Natural killer cell (primary cell): ENCODE measurements at regions not wholly inside any gene's neighbourhood (a gene's known extent, or its start where the extent isn't known, plus 50 kb on each side); places are given as distances from the start of the nearest gene placed in this dataset.

Experiments used
- ATAC-seq, 3 donors: fragments of 150-1000 bp in 2 of 3; fragments of 200-7000 bp in 1 of 3; cut with Tn5 transposase; 1 replicate in 1 of 3; 2 replicates in 2 of 3; pipeline ENCODE4 v1.10.0; 2021; ENCODE audit warnings: mild to moderate bottlenecking in 2 of 3, moderate library complexity in 2 of 3
- DNase-seq, 2 donors: peaks; one replicate each; pipeline versions ENCODE4 v3.0.0 to v3.0.0-alpha.2; 2013 to 2021; ENCODE audit warnings: mixed read lengths in 1 of 2
- H3K27ac ChIP-seq: one replicate; pipeline ENCODE4 v1.5.1; 2013; ENCODE audit warnings: mild to moderate bottlenecking, low read length
- H3K27me3 ChIP-seq: one replicate; pipeline ENCODE4 v1.6.1; 2013; ENCODE audit warnings: low read length; ENCODE audit not compliant: control insufficient read depth, insufficient read depth
- H3K36me3 ChIP-seq: one replicate; pipeline ENCODE4 v1.6.1; 2013; ENCODE audit warnings: low read length; ENCODE audit not compliant: control insufficient read depth, insufficient read depth
- H3K4me1 ChIP-seq: one replicate; pipeline ENCODE4 v1.6.1; 2013; ENCODE audit warnings: low read length; ENCODE audit not compliant: control insufficient read depth, insufficient read depth
- H3K4me3 ChIP-seq: one replicate; pipeline ENCODE4 v1.5.1; 2013; ENCODE audit warnings: low read length
- H3K9me3 ChIP-seq: one replicate; pipeline ENCODE4 v1.6.1; 2013; ENCODE audit warnings: low read length; ENCODE audit not compliant: control insufficient read depth, insufficient read depth
- H3K27ac Mint-ChIP-seq, 2 donors: one replicate each; pipeline ENCODE4 v1.8.0; 2022; ENCODE audit warnings: mild to moderate bottlenecking in 2 of 2, mixed read lengths in 2 of 2, moderate library complexity in 1 of 2
- H3K27me3 Mint-ChIP-seq, 2 donors: one replicate each; pipeline ENCODE4 v1.8.0; 2022; ENCODE audit warnings: low read depth in 2 of 2, mixed read lengths in 2 of 2
- H3K36me3 Mint-ChIP-seq: one replicate; pipeline ENCODE4 v1.8.0; 2022; ENCODE audit warnings: mixed read lengths
- H3K4me1 Mint-ChIP-seq, 2 donors: one replicate each; pipeline ENCODE4 v1.8.0; 2022; ENCODE audit warnings: mixed read lengths in 2 of 2
- H3K4me3 Mint-ChIP-seq: one replicate; pipeline ENCODE4 v1.8.0; 2022; ENCODE audit warnings: mild to moderate bottlenecking, moderate library complexity, mixed read lengths
- H3K9me3 Mint-ChIP-seq, 2 donors: one replicate each; pipeline ENCODE4 v1.8.0; 2022; ENCODE audit warnings: mixed read lengths in 2 of 2
- CTCF ChIP-seq: fragments of 200-600 bp; IDR thresholded peaks from one replicate; pipeline ENCODE4 v1.8.0; 2022; ENCODE audit warnings: antibody characterized with exemption
- WGBS: methylation state at CpG from one replicate; pipeline ENCODE4 v1.1.7; 2013; ENCODE audit warnings: missing lambda C conversion rate; ENCODE audit not compliant: insufficient coverage; 5-methylcytosine and 5-hydroxymethylcytosine counted together
- intact Hi-C: fragments of 100-400 bp; cut with micrococcal nuclease; formaldehyde crosslinking; loops from one replicate; pipeline ENCODE4 v1.14.2; 2022

DNA sequence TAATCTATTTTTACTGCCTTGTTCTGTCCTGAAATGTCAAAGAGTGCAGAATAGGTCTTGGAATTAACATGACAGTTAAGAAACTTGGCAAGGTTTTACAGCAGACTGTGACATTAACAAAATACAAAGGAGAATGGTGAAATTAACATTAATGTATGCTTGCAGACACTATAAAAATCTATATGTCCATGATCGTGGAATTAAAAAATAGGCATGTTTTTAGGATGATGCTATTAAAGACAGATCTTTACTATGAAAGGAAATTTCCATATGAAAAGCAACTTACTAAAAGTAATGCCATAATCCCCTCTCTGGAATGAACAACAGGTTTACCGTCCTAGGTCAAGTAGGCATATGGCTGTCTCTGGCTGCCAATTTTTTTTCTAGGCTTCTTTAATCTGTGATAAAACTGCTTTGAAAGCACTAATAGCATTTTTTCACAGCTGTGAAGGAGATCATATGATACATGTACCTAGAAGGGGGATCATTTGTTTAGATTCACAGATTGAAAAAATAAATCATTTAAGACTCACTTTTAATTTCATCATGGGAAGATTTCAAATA is 291.5 kb downstream of the ZNF536 start:
- DNase-seq (no peak), ATAC-seq (no peak)
- H3K4me1 Mint-ChIP-seq = no peaks in the 10 kb centered on the region
- Histone ChIP-seq H3K27ac (no peak overlapping the region), H3K27me3 (no peaks in the 10 kb centered on the region), H3K4me1 (no peaks in the 10 kb centered on the region), H3K4me3 (no peak overlapping the region), H3K36me3 (no peaks in the 10 kb centered on the region), H3K9me3 (no peaks in the 10 kb centered on the region)
- intact Hi-C loops = no loop called here
- WGBS = 100% methylated on average over 1 of the region's 2 CpGs
- H3K4me3 Mint-ChIP-seq = no peak overlapping the region
- TF ChIP-seq CTCF = no peak
- H3K9me3 Mint-ChIP-seq = no peaks in the 10 kb centered on the region
- H3K27ac Mint-ChIP-seq = no peak overlapping the region
- no peaks in the 10 kb centered on the region for H3K36me3 Mint-ChIP-seq
- H3K27me3 Mint-ChIP-seq = peaks cover 18 to 39% of the 10 kb centered on the region in 2 donors

DNA sequence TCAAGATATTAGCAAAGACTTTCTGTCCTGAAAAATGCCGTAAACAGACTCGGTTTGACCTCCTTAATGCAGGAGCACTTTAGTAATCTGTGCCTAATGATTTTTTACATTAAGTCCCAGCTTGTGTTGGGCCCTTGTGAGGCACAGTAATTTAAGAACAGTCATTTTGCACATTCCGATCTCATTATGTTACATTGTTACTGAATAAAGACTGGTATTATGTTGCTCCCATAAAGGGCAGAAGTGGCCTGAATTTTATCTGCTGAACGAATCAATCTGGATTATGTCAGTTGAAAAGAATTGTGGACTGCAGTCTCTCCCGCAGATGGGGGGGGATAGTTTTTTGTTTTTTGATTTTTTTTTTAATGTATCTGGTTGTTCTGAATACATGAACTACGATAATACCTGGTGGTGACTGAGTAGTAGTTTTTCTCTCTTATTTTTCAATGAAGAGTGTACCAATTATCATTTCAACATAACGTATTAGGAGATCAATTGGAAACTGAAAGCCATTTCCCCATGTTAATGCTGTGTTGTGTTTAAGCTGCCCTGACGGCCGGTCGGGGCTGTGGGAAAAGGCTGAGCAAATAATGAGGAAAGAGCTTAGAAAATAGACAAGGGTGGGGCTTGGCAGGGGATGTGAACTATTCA is 290.2 kb downstream of the ZNF536 start:
- H3K9me3 Mint-ChIP-seq = no peaks in the 10 kb centered on the region
- 75% methylated on average over 9 of the region's 10 CpGs for whole genome bisulfite sequencing
- Histone ChIP-seq H3K4me1 (no peaks in the 10 kb centered on the region), H3K27ac (no peak overlapping the region), H3K9me3 (no peaks in the 10 kb centered on the region), H3K36me3 (no peaks in the 10 kb centered on the region), H3K27me3 (no peaks in the 10 kb centered on the region), H3K4me3 (no peak overlapping the region)
- ATAC-seq (no peak), DNase-seq (no peak)
- no peak overlapping the region for H3K27ac Mint-ChIP-seq
- H3K4me3 Mint-ChIP-seq = no peak overlapping the region
- H3K36me3 Mint-ChIP-seq = no peaks in the 10 kb centered on the region
- TF ChIP-seq CTCF = no peak
- intact Hi-C loops = no loop called here
- peaks cover 23 to 30% of the 10 kb centered on the region in 2 donors for H3K27me3 Mint-ChIP-seq
- no peaks in the 10 kb centered on the region for H3K4me1 Mint-ChIP-seq

DNA sequence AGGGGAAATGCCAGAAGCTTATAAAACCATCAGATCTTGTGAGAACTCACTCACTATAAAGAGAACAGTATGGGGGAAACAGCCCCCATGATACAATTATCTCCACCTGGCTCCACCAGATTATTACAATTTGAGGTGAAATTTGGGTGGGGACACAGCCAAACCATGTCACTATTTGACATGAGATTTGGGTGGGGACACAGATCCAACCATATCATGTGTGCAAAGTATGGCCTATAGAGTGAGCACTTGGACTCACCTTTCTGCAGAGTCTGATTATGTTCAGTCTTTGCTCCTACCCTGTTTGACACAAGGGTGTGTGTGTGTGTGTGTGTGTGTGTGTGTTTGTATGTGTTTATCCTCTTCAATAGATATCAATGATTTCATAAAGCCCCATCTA is 287.5 kb downstream of the ZNF536 start:
- Mint-ChIP-seq H3K27me3 (peaks cover 26% of the 10 kb centered on the region in 2 donors), H3K36me3 (no peaks in the 10 kb centered on the region), H3K9me3 (no peaks in the 10 kb centered on the region), H3K4me1 (no peaks in the 10 kb centered on the region), H3K27ac (no peak overlapping the region), H3K4me3 (no peak overlapping the region)
- Histone ChIP-seq H3K27ac (no peak overlapping the region), H3K9me3 (no peaks in the 10 kb centered on the region), H3K4me1 (no peaks in the 10 kb centered on the region), H3K36me3 (no peaks in the 10 kb centered on the region), H3K27me3 (no peaks in the 10 kb centered on the region), H3K4me3 (no peak overlapping the region)
- TF ChIP-seq CTCF = no peak
- DNase-seq (no peak), ATAC-seq (no peak)
- intact Hi-C loops = no loop called here
